ENCODE measurements at regions not wholly inside any gene's neighbourhood (a gene's known extent, or its start where the extent isn't known, plus 50 kb on each side); places are given as distances from the start of the nearest gene placed in this dataset.

DNA sequence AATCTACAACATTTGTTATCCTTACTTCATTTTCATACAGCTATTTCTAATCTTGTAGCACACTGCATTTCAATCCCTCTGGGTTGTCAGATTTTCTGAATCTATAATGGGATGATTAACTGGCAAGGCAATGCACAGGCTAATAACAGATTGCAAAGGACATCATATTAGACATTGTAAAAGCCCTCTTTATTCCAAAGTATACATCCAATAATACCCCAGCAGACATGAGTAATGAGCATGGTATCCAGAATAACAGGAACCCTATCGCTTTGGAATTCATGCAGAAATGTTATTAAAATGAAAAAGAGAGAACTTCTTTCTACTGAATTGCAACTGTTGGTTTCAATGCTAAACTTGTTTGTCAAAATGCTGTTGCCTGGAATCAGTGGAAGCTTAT is 122.9 kb downstream of the C4orf33 start:
- TF ChIP-seq, protein P1, sequence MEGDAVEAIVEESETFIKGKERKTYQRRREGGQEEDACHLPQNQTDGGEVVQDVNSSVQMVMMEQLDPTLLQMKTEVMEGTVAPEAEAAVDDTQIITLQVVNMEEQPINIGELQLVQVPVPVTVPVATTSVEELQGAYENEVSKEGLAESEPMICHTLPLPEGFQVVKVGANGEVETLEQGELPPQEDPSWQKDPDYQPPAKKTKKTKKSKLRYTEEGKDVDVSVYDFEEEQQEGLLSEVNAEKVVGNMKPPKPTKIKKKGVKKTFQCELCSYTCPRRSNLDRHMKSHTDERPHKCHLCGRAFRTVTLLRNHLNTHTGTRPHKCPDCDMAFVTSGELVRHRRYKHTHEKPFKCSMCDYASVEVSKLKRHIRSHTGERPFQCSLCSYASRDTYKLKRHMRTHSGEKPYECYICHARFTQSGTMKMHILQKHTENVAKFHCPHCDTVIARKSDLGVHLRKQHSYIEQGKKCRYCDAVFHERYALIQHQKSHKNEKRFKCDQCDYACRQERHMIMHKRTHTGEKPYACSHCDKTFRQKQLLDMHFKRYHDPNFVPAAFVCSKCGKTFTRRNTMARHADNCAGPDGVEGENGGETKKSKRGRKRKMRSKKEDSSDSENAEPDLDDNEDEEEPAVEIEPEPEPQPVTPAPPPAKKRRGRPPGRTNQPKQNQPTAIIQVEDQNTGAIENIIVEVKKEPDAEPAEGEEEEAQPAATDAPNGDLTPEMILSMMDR (IDR thresholded peaks at IDR 0.05), result no peak
- no peak for TF ChIP-seq EZH2 (IDR thresholded peaks at IDR 0.05; ENCODE audit: borderline replicate concordance, insufficient read depth, low read depth, low read length, poor library complexity, severe bottlenecking)

Measured in B cell (primary cell).